ENCODE measurements at regions not wholly inside any gene's neighbourhood (a gene's known extent, or its start where the extent isn't known, plus 50 kb on each side); places are given as distances from the start of the nearest gene placed in this dataset.
A peak's percentile ranks its signal among the peaks of the same experiment; 100 is the strongest.

- TF ChIP-seq PAX5 (IDR thresholded peaks at IDR 0.05; ENCODE audit: insufficient read depth, low read length, severe bottlenecking) = no peak
- TF ChIP-seq TAF1 (IDR thresholded peaks at IDR 0.05; ENCODE audit: low read depth, low read length) = no peak
- no peak for TF ChIP-seq SPI1 (IDR thresholded peaks at IDR 0.05; ENCODE audit: low read depth, low read length)
- no peak for TF ChIP-seq POLR2AphosphoS5 (IDR thresholded peaks at IDR 0.05; ENCODE audit: low read depth, low read length)
- TF ChIP-seq POLR2A (IDR thresholded peaks at IDR 0.05; ENCODE audit: low read depth, low read length) = no peak
- no peak for TF ChIP-seq POU2F2 (IDR thresholded peaks at IDR 0.05; ENCODE audit: low read depth, low read length)
- FAIRE-seq = no peak
- no peak for DNase-seq (ENCODE audit: insufficient read length, low spot score)
Measured at GRCh38 chr5:118778941-118779340, 209.4 kb downstream of the DTWD2 start.

GRCh38 chr5:118777189-118777736 lies 211.1 kb downstream of the DTWD2 start:
- TF ChIP-seq POLR2AphosphoS5 (IDR thresholded peaks at IDR 0.05; ENCODE audit: low read depth, low read length) = no peak
- TF ChIP-seq POU2F2 (IDR thresholded peaks at IDR 0.05; ENCODE audit: low read depth, low read length) = no peak
- no peak for TF ChIP-seq POLR2A (IDR thresholded peaks at IDR 0.05; ENCODE audit: low read depth, low read length)
- TF ChIP-seq SPI1 (IDR thresholded peaks at IDR 0.05; ENCODE audit: low read depth, low read length) = no peak
- no peak for TF ChIP-seq TAF1 (IDR thresholded peaks at IDR 0.05; ENCODE audit: low read depth, low read length)
- TF ChIP-seq PAX5 (IDR thresholded peaks at IDR 0.05; ENCODE audit: insufficient read depth, low read length, severe bottlenecking) = no peak
- DNase-seq (ENCODE audit: insufficient read length, low spot score) = no peak
- no peak for FAIRE-seq

- FAIRE-seq = no peak
- TF ChIP-seq POLR2AphosphoS5 (IDR thresholded peaks at IDR 0.05; ENCODE audit: low read depth, low read length) (no peak), SPI1 (IDR thresholded peaks at IDR 0.05; ENCODE audit: low read depth, low read length) (peak; percentile 49; the same call in 1 of the 2 replicates), POLR2A (IDR thresholded peaks at IDR 0.05; ENCODE audit: low read depth, low read length) (no peak), TAF1 (IDR thresholded peaks at IDR 0.05; ENCODE audit: low read depth, low read length) (no peak), PAX5 (IDR thresholded peaks at IDR 0.05; ENCODE audit: insufficient read depth, low read length, severe bottlenecking) (no peak)
- DNase-seq (ENCODE audit: insufficient read length, low spot score) = no peak
Measured at GRCh38 chr5:118776755-118777154, 211.6 kb downstream of the DTWD2 start.

GRCh38 chr5:118775790-118776499 lies 212.4 kb downstream of the DTWD2 start:
- DNase-seq (ENCODE audit: insufficient read length, low spot score) = no peak
- no peak for TF ChIP-seq SPI1 (IDR thresholded peaks at IDR 0.05; ENCODE audit: low read depth, low read length)
- TF ChIP-seq TAF1 (IDR thresholded peaks at IDR 0.05; ENCODE audit: low read depth, low read length) = no peak
- no peak for TF ChIP-seq PAX5 (IDR thresholded peaks at IDR 0.05; ENCODE audit: insufficient read depth, low read length, severe bottlenecking)
- no peak for TF ChIP-seq POU2F2 (IDR thresholded peaks at IDR 0.05; ENCODE audit: low read depth, low read length)
- TF ChIP-seq POLR2AphosphoS5 (IDR thresholded peaks at IDR 0.05; ENCODE audit: low read depth, low read length) = no peak
- TF ChIP-seq POLR2A (IDR thresholded peaks at IDR 0.05; ENCODE audit: low read depth, low read length) = no peak
- no peak for FAIRE-seq

GRCh38 chr5:118768607-118769175 lies 219.7 kb downstream of the DTWD2 start:
- DNase-seq (ENCODE audit: insufficient read length, low spot score) (no peak), FAIRE-seq (no peak)
- TF ChIP-seq POU2F2 (IDR thresholded peaks at IDR 0.05; ENCODE audit: low read depth, low read length) (no peak), TAF1 (IDR thresholded peaks at IDR 0.05; ENCODE audit: low read depth, low read length) (no peak), POLR2AphosphoS5 (IDR thresholded peaks at IDR 0.05; ENCODE audit: low read depth, low read length) (no peak), POLR2A (IDR thresholded peaks at IDR 0.05; ENCODE audit: low read depth, low read length) (no peak), PAX5 (IDR thresholded peaks at IDR 0.05; ENCODE audit: insufficient read depth, low read length, severe bottlenecking) (no peak), SPI1 (IDR thresholded peaks at IDR 0.05; ENCODE audit: low read depth, low read length) (no peak)

DNA sequence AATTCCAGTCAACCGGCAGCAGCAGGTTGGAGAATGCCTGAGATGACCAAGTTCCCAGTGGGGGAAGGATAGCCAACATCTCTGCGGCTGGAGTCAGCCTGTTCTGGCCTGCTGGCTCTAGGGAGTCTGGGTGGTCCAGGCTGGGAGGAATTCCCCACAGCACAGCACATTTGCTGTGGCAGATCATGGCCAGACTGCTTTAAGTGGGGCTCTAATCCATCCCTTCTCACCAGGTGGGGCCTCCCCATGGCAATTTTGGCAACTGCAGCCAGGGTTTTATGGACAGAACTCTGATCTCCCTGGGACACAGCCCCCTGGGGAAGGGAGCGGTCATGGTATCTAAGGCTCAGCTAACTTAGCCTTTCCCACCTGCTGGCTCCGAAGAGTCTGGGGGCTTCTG lies 226.1 kb downstream of the DTWD2 start:
- TF ChIP-seq SPI1 (IDR thresholded peaks at IDR 0.05; ENCODE audit: low read depth, low read length) (no peak), TAF1 (IDR thresholded peaks at IDR 0.05; ENCODE audit: low read depth, low read length) (no peak), POLR2A (IDR thresholded peaks at IDR 0.05; ENCODE audit: low read depth, low read length) (no peak), POU2F2 (IDR thresholded peaks at IDR 0.05; ENCODE audit: low read depth, low read length) (no peak), PAX5 (IDR thresholded peaks at IDR 0.05; ENCODE audit: insufficient read depth, low read length, severe bottlenecking) (no peak)
- DNase-seq (ENCODE audit: insufficient read length, low spot score) = no peak
- no peak for FAIRE-seq

DNA sequence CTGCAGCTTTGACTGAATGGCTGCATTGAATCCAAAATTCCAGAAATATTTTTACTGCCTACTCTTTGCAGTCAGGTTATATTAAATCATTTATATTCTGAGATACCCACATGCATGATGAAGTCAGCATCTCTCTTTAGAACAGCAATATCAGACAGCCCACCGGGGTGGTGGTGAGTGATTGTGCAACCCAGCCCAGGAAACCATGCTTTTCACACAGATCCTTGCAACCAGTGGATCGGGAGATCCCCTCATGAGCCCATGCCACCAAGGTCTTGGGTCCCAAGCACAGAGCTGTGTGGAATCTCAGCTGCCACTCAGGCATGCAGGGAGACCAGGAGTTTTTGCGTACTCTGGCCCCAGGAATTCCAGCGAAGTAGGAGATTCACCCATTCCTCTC lies 226.5 kb downstream of the DTWD2 start:
- TF ChIP-seq POLR2AphosphoS5 (IDR thresholded peaks at IDR 0.05; ENCODE audit: low read depth, low read length) = no peak
- no peak for TF ChIP-seq POU2F2 (IDR thresholded peaks at IDR 0.05; ENCODE audit: low read depth, low read length)
- no peak for TF ChIP-seq SPI1 (IDR thresholded peaks at IDR 0.05; ENCODE audit: low read depth, low read length)
- TF ChIP-seq PAX5 (IDR thresholded peaks at IDR 0.05; ENCODE audit: insufficient read depth, low read length, severe bottlenecking) = no peak
- no peak for TF ChIP-seq POLR2A (IDR thresholded peaks at IDR 0.05; ENCODE audit: low read depth, low read length)
- no peak for TF ChIP-seq TAF1 (IDR thresholded peaks at IDR 0.05; ENCODE audit: low read depth, low read length)
- no peak for FAIRE-seq
- no peak for DNase-seq (ENCODE audit: insufficient read length, low spot score)

DNA sequence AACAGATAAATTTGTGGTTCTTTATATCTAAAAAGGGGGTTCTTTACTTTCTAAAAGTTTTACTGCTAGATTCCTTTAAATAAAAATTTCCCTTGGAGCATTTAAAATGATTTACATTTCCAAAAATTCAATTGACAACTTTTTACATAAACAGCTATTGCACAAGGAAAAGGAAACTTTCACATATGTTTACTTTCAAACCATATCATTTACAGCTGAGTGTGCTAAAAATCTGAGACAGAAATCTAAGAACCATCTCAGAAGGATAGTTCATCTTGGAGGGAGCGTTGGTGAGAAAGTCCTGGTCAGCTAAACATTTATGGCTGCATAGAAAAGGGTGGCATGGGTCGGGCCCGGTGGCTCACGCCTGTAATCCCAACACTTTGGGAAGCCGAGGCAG lies 235.4 kb downstream of the DTWD2 start:
- FAIRE-seq (no peak), DNase-seq (ENCODE audit: insufficient read length, low spot score) (no peak)
- TF ChIP-seq SPI1 (IDR thresholded peaks at IDR 0.05; ENCODE audit: low read depth, low read length) = no peak
- no peak for TF ChIP-seq POLR2AphosphoS5 (IDR thresholded peaks at IDR 0.05; ENCODE audit: low read depth, low read length)

GRCh38 chr5:118736396-118736795 lies 252.0 kb downstream of the DTWD2 start:
- DNase-seq (ENCODE audit: insufficient read length, low spot score) (no peak), FAIRE-seq (no peak)
- no peak for TF ChIP-seq POLR2AphosphoS5 (IDR thresholded peaks at IDR 0.05; ENCODE audit: low read depth, low read length)
- TF ChIP-seq POU2F2 (IDR thresholded peaks at IDR 0.05; ENCODE audit: low read depth, low read length) = no peak
- TF ChIP-seq PAX5 (IDR thresholded peaks at IDR 0.05; ENCODE audit: insufficient read depth, low read length, severe bottlenecking) = no peak
- TF ChIP-seq TAF1 (IDR thresholded peaks at IDR 0.05; ENCODE audit: low read depth, low read length) = no peak
- TF ChIP-seq SPI1 (IDR thresholded peaks at IDR 0.05; ENCODE audit: low read depth, low read length) = no peak
- TF ChIP-seq POLR2A (IDR thresholded peaks at IDR 0.05; ENCODE audit: low read depth, low read length) = no peak
